ENCODE measurements at regions not wholly inside any gene's neighbourhood (a gene's known extent, or its start where the extent isn't known, plus 50 kb on each side); places are given as distances from the start of the nearest gene placed in this dataset.

GRCh38 chr11:82536706-82537105 lies 197.0 kb downstream of the FAM181B start:
- FAIRE-seq: no peak
- no peak for TF ChIP-seq CTCF (IDR thresholded peaks at IDR 0.05; ENCODE audit: borderline replicate concordance, extremely low read depth, insufficient read depth)
- Histone ChIP-seq H3K9ac (ENCODE audit: low read length in 3 of 3) (no peak overlapping the region), H3K36me3 (ENCODE audit: control insufficient read depth in 2 of 3, insufficient read depth in 3 of 3, low read length in 3 of 3) (no peaks in the 10 kb centered on the region), H3K9me3 (ENCODE audit: control insufficient read depth in 2 of 3, insufficient read depth in 1 of 3, low read length in 3 of 3) (no peaks in the 10 kb centered on the region), H3K4me3 (ENCODE audit: low read length in 3 of 3) (no peak overlapping the region), H3K27me3 (ENCODE audit: control insufficient read depth, insufficient read depth, low read length) (no peaks in the 10 kb centered on the region), H3K4me1 (ENCODE audit: control insufficient read depth in 2 of 3, insufficient read depth in 2 of 3, low read depth in 1 of 3, low read length in 3 of 3) (no peaks in the 10 kb centered on the region), H3K27ac (ENCODE audit: low read depth in 2 of 2, low read length in 2 of 2) (no peak overlapping the region)
- no peak for DNase-seq
- intact Hi-C loops (cut with DNase I): no loop called here

- no peak for FAIRE-seq
- H3K27ac ChIP-seq (ENCODE audit: low read depth in 2 of 2, low read length in 2 of 2): no peak overlapping the region
- no peak for TF ChIP-seq CTCF (IDR thresholded peaks at IDR 0.05; ENCODE audit: borderline replicate concordance, extremely low read depth, insufficient read depth)
- intact Hi-C loops (cut with DNase I): no loop called here
- no peaks in the 10 kb centered on the region for H3K27me3 ChIP-seq (ENCODE audit: control insufficient read depth, insufficient read depth, low read length)
- no peaks in the 10 kb centered on the region for H3K9me3 ChIP-seq (ENCODE audit: control insufficient read depth in 2 of 3, insufficient read depth in 1 of 3, low read length in 3 of 3)
- H3K9ac ChIP-seq (ENCODE audit: low read length in 3 of 3): no peak overlapping the region
- no peaks in the 10 kb centered on the region for H3K4me1 ChIP-seq (ENCODE audit: control insufficient read depth in 2 of 3, insufficient read depth in 2 of 3, low read depth in 1 of 3, low read length in 3 of 3)
- no peaks in the 10 kb centered on the region for H3K36me3 ChIP-seq (ENCODE audit: control insufficient read depth in 2 of 3, insufficient read depth in 3 of 3, low read length in 3 of 3)
- H3K4me3 ChIP-seq (ENCODE audit: low read length in 3 of 3): no peak overlapping the region
- peak in 1 of 5 donors; percentile 18 for DNase-seq
Measured at GRCh38 chr11:82533628-82534327, 199.9 kb downstream of the FAM181B start.

- no peak overlapping the region for H3K9ac ChIP-seq (ENCODE audit: low read length in 3 of 3)
- TF ChIP-seq CTCF (IDR thresholded peaks at IDR 0.05; ENCODE audit: borderline replicate concordance, extremely low read depth, insufficient read depth): no peak
- no peaks in the 10 kb centered on the region for H3K36me3 ChIP-seq (ENCODE audit: control insufficient read depth in 2 of 3, insufficient read depth in 3 of 3, low read length in 3 of 3)
- intact Hi-C loops (cut with DNase I): no loop called here
- no peak overlapping the region for H3K4me3 ChIP-seq (ENCODE audit: low read length in 3 of 3)
- H3K4me1 ChIP-seq (ENCODE audit: control insufficient read depth in 2 of 3, insufficient read depth in 2 of 3, low read depth in 1 of 3, low read length in 3 of 3): no peaks in the 10 kb centered on the region
- DNase-seq (peak in 1 of 5 donors; percentile 43), FAIRE-seq (no peak)
- no peaks in the 10 kb centered on the region for H3K27me3 ChIP-seq (ENCODE audit: control insufficient read depth, insufficient read depth, low read length)
- H3K9me3 ChIP-seq (ENCODE audit: control insufficient read depth in 2 of 3, insufficient read depth in 1 of 3, low read length in 3 of 3): no peaks in the 10 kb centered on the region
- no peak overlapping the region for H3K27ac ChIP-seq (ENCODE audit: low read depth in 2 of 2, low read length in 2 of 2)
Measured at GRCh38 chr11:82529936-82530335, 203.7 kb downstream of the FAM181B start.
